ENCODE measurements at regions not wholly inside any gene's neighbourhood (a gene's known extent, or its start where the extent isn't known, plus 50 kb on each side); places are given as distances from the start of the nearest gene placed in this dataset. TPM values are rescaled to one million over a fixed set of nuclear protein-coding genes. Genes with fewer than 3 reads are reported as not detected.
A peak's percentile ranks its signal among the peaks of the same experiment; 100 is the strongest.
"Not testable (repeated sequence)": the region's sequence is repeated elsewhere in the genome, so short reads cannot be mapped to it uniquely, and the experiment has no call there.

GRCh38 chr9:63774369-63775091 is 1510.5 kb downstream of the FOXD4L5 start:
- H3K4me3 ChIP-seq (ENCODE audit: low read depth, low read length); DNase-seq (ENCODE audit: low read depth): not testable (repeated sequence)

DNA sequence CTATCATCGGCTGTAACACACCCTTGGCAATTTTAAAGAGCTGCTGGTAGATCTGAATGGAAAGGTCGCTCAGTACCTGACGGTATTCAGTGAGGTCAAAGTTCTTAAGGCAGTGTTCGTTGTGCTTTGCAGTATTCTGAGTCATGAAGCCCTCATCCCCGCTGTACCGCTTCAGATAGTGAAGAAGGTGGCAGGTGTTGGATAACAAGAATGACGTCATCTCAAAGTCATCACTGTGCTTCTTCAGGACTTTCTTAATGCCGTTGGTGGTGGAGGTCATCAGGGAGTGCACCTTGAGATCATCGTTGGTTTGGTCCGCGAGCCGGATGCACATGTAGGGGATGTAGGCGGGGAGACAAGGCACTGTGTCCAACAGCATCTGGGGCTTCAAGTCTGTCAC is 1522.8 kb downstream of the FOXD4L5 start:
- not testable (repeated sequence) for DNase-seq (ENCODE audit: low read depth); H3K4me3 ChIP-seq (ENCODE audit: low read depth, low read length)

GRCh38 chr9:63729021-63729420 is 1556.0 kb downstream of the FOXD4L5 start:
- not testable (repeated sequence) for H3K4me3 ChIP-seq (ENCODE audit: low read depth, low read length); DNase-seq (ENCODE audit: low read depth)

DNA sequence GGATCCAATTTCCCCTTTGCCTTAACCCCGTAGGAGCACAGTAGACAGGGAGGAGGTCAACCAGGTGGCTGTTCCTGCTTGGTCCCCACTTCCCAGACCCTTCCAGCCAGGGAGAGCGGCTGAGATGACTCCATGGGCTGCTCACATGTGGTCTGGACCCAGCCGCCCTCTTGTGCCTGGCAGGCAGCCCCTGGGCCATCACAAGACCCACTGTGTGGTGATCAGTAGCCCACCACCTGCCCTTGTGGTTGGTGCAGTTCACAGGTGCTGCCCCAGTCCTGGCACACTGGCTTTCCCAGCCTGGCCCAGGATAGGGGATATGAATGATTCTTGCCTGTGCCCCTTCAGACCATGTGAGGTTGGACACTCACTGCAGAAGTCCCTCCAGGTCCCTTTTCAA is 1556.7 kb downstream of the FOXD4L5 start:
- DNase-seq (ENCODE audit: low read depth): no peak
- TF ChIP-seq, protein P1, sequence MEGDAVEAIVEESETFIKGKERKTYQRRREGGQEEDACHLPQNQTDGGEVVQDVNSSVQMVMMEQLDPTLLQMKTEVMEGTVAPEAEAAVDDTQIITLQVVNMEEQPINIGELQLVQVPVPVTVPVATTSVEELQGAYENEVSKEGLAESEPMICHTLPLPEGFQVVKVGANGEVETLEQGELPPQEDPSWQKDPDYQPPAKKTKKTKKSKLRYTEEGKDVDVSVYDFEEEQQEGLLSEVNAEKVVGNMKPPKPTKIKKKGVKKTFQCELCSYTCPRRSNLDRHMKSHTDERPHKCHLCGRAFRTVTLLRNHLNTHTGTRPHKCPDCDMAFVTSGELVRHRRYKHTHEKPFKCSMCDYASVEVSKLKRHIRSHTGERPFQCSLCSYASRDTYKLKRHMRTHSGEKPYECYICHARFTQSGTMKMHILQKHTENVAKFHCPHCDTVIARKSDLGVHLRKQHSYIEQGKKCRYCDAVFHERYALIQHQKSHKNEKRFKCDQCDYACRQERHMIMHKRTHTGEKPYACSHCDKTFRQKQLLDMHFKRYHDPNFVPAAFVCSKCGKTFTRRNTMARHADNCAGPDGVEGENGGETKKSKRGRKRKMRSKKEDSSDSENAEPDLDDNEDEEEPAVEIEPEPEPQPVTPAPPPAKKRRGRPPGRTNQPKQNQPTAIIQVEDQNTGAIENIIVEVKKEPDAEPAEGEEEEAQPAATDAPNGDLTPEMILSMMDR (IDR thresholded peaks at IDR 0.05; ENCODE audit: insufficient read depth, low read depth, low read length): no peak
- no peak overlapping the region for H3K4me3 ChIP-seq (ENCODE audit: low read depth, low read length)

- not testable (repeated sequence) for H3K4me3 ChIP-seq (ENCODE audit: low read depth, low read length); DNase-seq (ENCODE audit: low read depth)
Measured at GRCh38 chr9:63708285-63708684, 1576.7 kb downstream of the FOXD4L5 start.

GRCh38 chr9:63704456-63704855 is 1580.6 kb downstream of the FOXD4L5 start:
- DNase-seq (ENCODE audit: low read depth); H3K4me3 ChIP-seq (ENCODE audit: low read depth, low read length): not testable (repeated sequence)

DNA sequence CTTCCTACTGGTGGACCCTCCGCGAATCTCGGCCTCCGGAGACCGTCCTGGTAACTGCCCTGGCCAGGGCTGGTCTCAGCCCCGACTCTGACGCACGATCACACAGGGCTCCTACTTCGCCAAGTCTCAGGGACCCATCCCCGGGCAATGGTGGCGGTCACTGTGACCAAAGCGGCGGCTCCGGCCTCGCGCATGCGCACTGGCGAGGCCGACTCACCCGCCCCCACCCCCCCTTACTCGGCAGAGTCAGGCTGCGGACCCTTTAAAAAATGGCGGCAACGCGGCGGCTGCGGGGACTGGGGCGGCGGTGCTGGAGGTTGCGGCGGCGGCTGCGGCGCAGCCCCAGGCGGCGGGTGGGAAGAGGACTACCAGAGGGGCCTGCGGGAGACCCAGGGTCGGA is 1581.3 kb downstream of the FOXD4L5 start:
- peak; percentile 0 for DNase-seq (ENCODE audit: low read depth)
- H3K4me3 ChIP-seq (ENCODE audit: low read depth, low read length): not testable (repeated sequence)

- DNase-seq (ENCODE audit: low read depth); H3K4me3 ChIP-seq (ENCODE audit: low read depth, low read length): not testable (repeated sequence)
Measured at GRCh38 chr9:63703138-63703665, 1581.8 kb downstream of the FOXD4L5 start.

Small RNA genes lying in the stretch of these regions (small RNA-seq; reads per million reads assigned to genes)
- gene MIR4477B (not detected), gene PTGER4P3 (not detected), gene RNA5SP284 (not detected)
